HEK293 (cell line): ENCODE measurements at regions not wholly inside any gene's neighbourhood (a gene's known extent, or its start where the extent isn't known, plus 50 kb on each side); places are given as distances from the start of the nearest gene placed in this dataset.

Experiments
- CTCF ChIA-PET: fragments of 350-600 bp; formaldehyde crosslinking; extraction: SDS; loops from one replicate; lab custom pipeline; 2021; ENCODE audit warnings: antibody characterized with exemption; lab: Yijun Ruan, JAX
- POLR2A ChIA-PET: fragments of 300-600 bp; formaldehyde crosslinking; extraction: SDS; loops from one replicate; lab custom pipeline; 2020; ENCODE audit warnings: antibody characterized with exemption, inconsistent platforms; lab: Yijun Ruan, JAX
- H3K27ac ChIP-seq: fragments of 200-500 bp; sonication (Bioruptor generic); 2 replicates; pipeline ENCODE4 v1.5.1; 2014; ENCODE audit warnings: low read depth, low read length, control low read depth, inconsistent platforms; ENCODE audit errors: extremely low read depth
- H3K36me3 ChIP-seq, 2 experiments: fragments of 200-500 bp in 1 of 2; sonication (Bioruptor generic) in 1 of 2; 1 replicate in 1 of 2; 2 replicates in 1 of 2; pipeline ENCODE4 v1.5.1; 2014 to 2017; ENCODE audit warnings: inconsistent platforms in 2 of 2, low read length in 2 of 2; ENCODE audit not compliant: control insufficient read depth in 2 of 2, insufficient read depth in 1 of 2
- H3K4me1 ChIP-seq: fragments of 200-500 bp; sonication (Bioruptor generic); 2 replicates; pipeline ENCODE4 v1.5.1; 2014; ENCODE audit warnings: mild to moderate bottlenecking, low read length, inconsistent platforms; ENCODE audit not compliant: control insufficient read depth, insufficient read depth
- H3K4me3 ChIP-seq: 2 replicates; pipeline ENCODE4 v1.5.1; 2011; ENCODE audit warnings: low read depth, mild to moderate bottlenecking, control low read depth, low read length, moderate library complexity
- H3K9me3 ChIP-seq: fragments of 200-500 bp; sonication (Bioruptor generic); 2 replicates; pipeline ENCODE4 v1.5.1; 2014; ENCODE audit warnings: low read depth, low read length, inconsistent platforms; ENCODE audit not compliant: control insufficient read depth, insufficient read depth
- GLI2 ChIP-seq: fragments of 450-650 bp; formaldehyde crosslinking; IDR thresholded peaks from 2 replicates; pipeline ENCODE4; 2017; ENCODE audit warnings: missing biosample characterization, missing genetic modification characterization, low read depth, borderline replicate concordance
- HOXD13 ChIP-seq: sonication (generic); formaldehyde crosslinking; IDR thresholded peaks from 2 replicates; pipeline ENCODE4 v1.8.0; 2022; ENCODE audit warnings: missing genetic modification reagents, borderline replicate concordance
- MZF1 ChIP-seq: fragments of 450-650 bp; formaldehyde crosslinking; IDR thresholded peaks from 2 replicates; pipeline ENCODE4 v1.5.1; 2017; ENCODE audit warnings: missing biosample characterization, missing genetic modification characterization, borderline replicate concordance
- PRDM1 ChIP-seq: fragments of 450-650 bp; formaldehyde crosslinking; IDR thresholded peaks from 2 replicates; pipeline ENCODE4; 2016; ENCODE audit warnings: missing biosample characterization, missing genetic modification characterization
- SETDB1 ChIP-seq: IDR thresholded peaks from one replicate; pipeline ENCODE4 v1.6.1; 2017; ENCODE audit warnings: mild to moderate bottlenecking, low read length, moderate library complexity, mixed read lengths; ENCODE audit not compliant: insufficient read length
- SP7 ChIP-seq: fragments of 450-650 bp; formaldehyde crosslinking; IDR thresholded peaks from 2 replicates; pipeline ENCODE4 v1.5.1; 2016; ENCODE audit warnings: missing biosample characterization, missing genetic modification characterization
- YY1 ChIP-seq: fragments of 450-650 bp; formaldehyde crosslinking; IDR thresholded peaks from 2 replicates; pipeline ENCODE4 v1.5.1; 2018; ENCODE audit warnings: missing biosample characterization, missing genetic modification characterization
- ZBTB17 ChIP-seq: fragments of 450-650 bp; formaldehyde crosslinking; IDR thresholded peaks from 2 replicates; pipeline ENCODE4 v1.5.1; 2016; ENCODE audit warnings: missing biosample characterization, missing genetic modification characterization
- ZNF146 ChIP-seq: fragments of 450-650 bp; formaldehyde crosslinking; IDR thresholded peaks from 2 replicates; pipeline ENCODE4 v1.5.1; 2016; ENCODE audit warnings: missing biosample characterization, missing genetic modification characterization
- ZNF155 ChIP-seq: fragments of 450-650 bp; formaldehyde crosslinking; IDR thresholded peaks from 2 replicates; pipeline ENCODE4 v1.5.1; 2016; ENCODE audit warnings: missing biosample characterization, missing genetic modification characterization
- ZNF157 ChIP-seq: fragments of 450-650 bp; formaldehyde crosslinking; IDR thresholded peaks from 2 replicates; pipeline ENCODE4 v1.5.1; 2016; ENCODE audit warnings: missing biosample characterization, missing genetic modification characterization
- ZNF169 ChIP-seq: fragments of 450-650 bp; formaldehyde crosslinking; IDR thresholded peaks from 2 replicates; pipeline ENCODE4 v1.5.1; 2016; ENCODE audit warnings: missing biosample characterization, missing genetic modification characterization
- ZNF266 ChIP-seq: fragments of 450-650 bp; formaldehyde crosslinking; IDR thresholded peaks from 2 replicates; pipeline ENCODE4 v1.5.1; 2016; ENCODE audit warnings: missing biosample characterization, missing genetic modification characterization, low read depth
- ZNF404 ChIP-seq: fragments of 450-650 bp; formaldehyde crosslinking; IDR thresholded peaks from 2 replicates; pipeline ENCODE4 v1.5.1; 2017; ENCODE audit warnings: missing biosample characterization, missing genetic modification characterization
- ZNF416 ChIP-seq: fragments of 450-650 bp; formaldehyde crosslinking; IDR thresholded peaks from 2 replicates; pipeline ENCODE4 v1.5.1; 2016; ENCODE audit warnings: missing biosample characterization, missing genetic modification characterization
- ZNF544 ChIP-seq: fragments of 450-650 bp; formaldehyde crosslinking; IDR thresholded peaks from 2 replicates; pipeline ENCODE4 v1.5.0; 2017; ENCODE audit warnings: missing biosample characterization, missing genetic modification characterization
- ZNF555 ChIP-seq: fragments of 450-650 bp; formaldehyde crosslinking; conservative IDR thresholded peaks from 2 replicates; pipeline ENCODE4 v1.5.1; 2017; ENCODE audit warnings: missing biosample characterization, mild to moderate bottlenecking, missing genetic modification characterization, inconsistent platforms
- ZNF677 ChIP-seq: fragments of 450-650 bp; IDR thresholded peaks from 2 replicates; pipeline ENCODE4 v1.5.0; 2018; ENCODE audit warnings: missing biosample characterization, mild to moderate bottlenecking, missing genetic modification characterization, moderate library complexity
- ZNF792 ChIP-seq: fragments of 450-650 bp; formaldehyde crosslinking; IDR thresholded peaks from 2 replicates; pipeline ENCODE4 v1.5.1; 2016; ENCODE audit warnings: missing biosample characterization, missing genetic modification characterization
- ZNF830 ChIP-seq: fragments of 450-650 bp; IDR thresholded peaks from 2 replicates; pipeline ENCODE4 v1.5.0; 2018; ENCODE audit warnings: missing biosample characterization, missing genetic modification characterization, low read depth, mild to moderate bottlenecking, moderate library complexity
- TF ChIP-seq, protein P1 (sequence below): fragments of 450-650 bp; formaldehyde crosslinking; IDR thresholded peaks from 2 replicates; pipeline ENCODE4 v1.5.1; 2016; ENCODE audit warnings: missing biosample characterization, missing genetic modification characterization
- TF ChIP-seq, protein P2 (sequence below): fragments of 450-650 bp; IDR thresholded peaks from 2 replicates; pipeline ENCODE4 v1.5.1; 2018; ENCODE audit warnings: missing biosample characterization, missing genetic modification characterization
- TF ChIP-seq, protein P3 (sequence below): fragments of 450-650 bp; formaldehyde crosslinking; IDR thresholded peaks from 2 replicates; pipeline ENCODE4 v1.5.1; 2016; ENCODE audit warnings: missing biosample characterization, missing genetic modification characterization

DNA sequence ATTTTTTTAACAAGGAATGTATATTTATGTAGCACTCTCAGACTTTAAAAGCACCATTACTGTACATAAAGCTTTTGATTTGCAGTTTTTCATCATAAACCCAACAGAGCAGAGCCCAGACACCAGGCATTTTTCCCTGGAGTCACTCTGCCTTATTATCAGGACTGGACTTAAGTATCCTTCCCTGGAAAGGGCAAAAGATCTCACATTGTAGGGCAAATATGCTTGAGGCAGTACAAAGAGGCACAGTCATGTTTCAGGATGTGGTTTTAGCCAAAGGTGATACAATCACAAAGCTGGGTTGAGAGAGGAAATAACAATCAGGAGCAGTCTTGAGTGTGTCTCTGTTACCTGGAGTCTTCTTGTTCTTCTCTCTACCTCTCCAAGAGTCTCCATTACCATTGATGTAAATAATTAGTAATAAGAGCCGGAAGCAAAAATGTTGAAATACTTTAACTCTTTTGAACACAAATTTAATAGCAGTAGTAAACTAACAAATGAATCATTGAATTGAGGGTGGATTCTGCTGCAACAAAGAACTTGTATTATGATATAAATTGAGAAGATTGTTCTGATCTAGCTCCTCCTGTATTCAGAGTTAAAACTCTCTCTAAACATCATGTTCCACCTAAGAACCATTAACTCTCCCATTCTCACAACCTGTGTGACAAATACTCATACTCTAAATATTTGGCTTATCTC lies 160.5 kb downstream of the LTN1 start:
- TF ChIP-seq ZNF416 (tag by site-specific recombination) (no peak), SETDB1 (no peak), MZF1 (tag by site-specific recombination) (no peak)
- TF ChIP-seq, protein P1, sequence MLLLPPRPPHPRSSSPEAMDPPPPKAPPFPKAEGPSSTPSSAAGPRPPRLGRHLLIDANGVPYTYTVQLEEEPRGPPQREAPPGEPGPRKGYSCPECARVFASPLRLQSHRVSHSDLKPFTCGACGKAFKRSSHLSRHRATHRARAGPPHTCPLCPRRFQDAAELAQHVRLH (tag by site-specific recombination): no peak
- TF ChIP-seq, protein P2, sequence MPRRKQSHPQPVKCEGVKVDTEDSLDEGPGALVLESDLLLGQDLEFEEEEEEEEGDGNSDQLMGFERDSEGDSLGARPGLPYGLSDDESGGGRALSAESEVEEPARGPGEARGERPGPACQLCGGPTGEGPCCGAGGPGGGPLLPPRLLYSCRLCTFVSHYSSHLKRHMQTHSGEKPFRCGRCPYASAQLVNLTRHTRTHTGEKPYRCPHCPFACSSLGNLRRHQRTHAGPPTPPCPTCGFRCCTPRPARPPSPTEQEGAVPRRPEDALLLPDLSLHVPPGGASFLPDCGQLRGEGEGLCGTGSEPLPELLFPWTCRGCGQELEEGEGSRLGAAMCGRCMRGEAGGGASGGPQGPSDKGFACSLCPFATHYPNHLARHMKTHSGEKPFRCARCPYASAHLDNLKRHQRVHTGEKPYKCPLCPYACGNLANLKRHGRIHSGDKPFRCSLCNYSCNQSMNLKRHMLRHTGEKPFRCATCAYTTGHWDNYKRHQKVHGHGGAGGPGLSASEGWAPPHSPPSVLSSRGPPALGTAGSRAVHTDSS: no peak
- TF ChIP-seq, all 188 proteins: peak for 0
- ChIA-PET CTCF (no interaction called here), POLR2A (no interaction called here)
- H3K36me3 ChIP-seq: no peaks in the 10 kb centered on the region
- no peaks in the 10 kb centered on the region for H3K4me1 ChIP-seq
- no peaks in the 10 kb centered on the region for H3K9me3 ChIP-seq
- H3K27ac ChIP-seq: no peak overlapping the region
- H3K4me3 ChIP-seq: no peak overlapping the region

DNA sequence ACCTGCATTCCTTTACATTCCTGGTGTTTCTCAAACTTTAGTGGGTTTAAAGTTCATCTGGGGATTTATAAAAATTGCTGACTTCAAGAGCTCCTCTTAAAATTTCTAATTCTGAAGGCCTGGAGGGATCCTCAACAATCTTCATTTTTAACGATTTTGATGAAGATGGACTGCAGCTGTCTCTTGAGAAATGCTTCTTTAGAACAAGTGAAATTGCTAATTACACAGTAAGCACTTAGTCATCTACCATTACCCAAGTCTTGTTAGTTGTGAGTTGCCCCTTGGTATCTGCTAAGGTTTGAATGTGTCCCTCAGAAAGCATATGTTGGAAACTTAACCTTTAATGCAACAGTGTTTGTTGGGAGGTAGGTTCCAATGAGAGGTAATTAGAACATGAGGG lies 163.7 kb downstream of the LTN1 start:
- TF ChIP-seq ZNF404 (tag by site-specific recombination): no peak
- TF ChIP-seq HOXD13 (CRISPR knock-in tag): no peak
- TF ChIP-seq ZNF544 (tag by site-specific recombination): no peak
- TF ChIP-seq ZNF157 (tag by site-specific recombination): no peak
- TF ChIP-seq ZNF416 (tag by site-specific recombination): no peak
- TF ChIP-seq ZNF155 (tag by site-specific recombination): no peak
- no peak for TF ChIP-seq ZNF146 (tag by site-specific recombination)
- TF ChIP-seq, all 188 proteins: peak for 0
- CTCF ChIA-PET: interaction anchor here (0.7 kb wide), 1 partner anchor 51 kb away, joined by 3 read pairs; no protein-coding TSS in a partner anchor
- POLR2A ChIA-PET: no interaction called here
- no peaks in the 10 kb centered on the region for H3K9me3 ChIP-seq
- no peak overlapping the region for H3K27ac ChIP-seq
- no peaks in the 10 kb centered on the region for H3K36me3 ChIP-seq
- no peak overlapping the region for H3K4me3 ChIP-seq
- no peaks in the 10 kb centered on the region for H3K4me1 ChIP-seq

DNA sequence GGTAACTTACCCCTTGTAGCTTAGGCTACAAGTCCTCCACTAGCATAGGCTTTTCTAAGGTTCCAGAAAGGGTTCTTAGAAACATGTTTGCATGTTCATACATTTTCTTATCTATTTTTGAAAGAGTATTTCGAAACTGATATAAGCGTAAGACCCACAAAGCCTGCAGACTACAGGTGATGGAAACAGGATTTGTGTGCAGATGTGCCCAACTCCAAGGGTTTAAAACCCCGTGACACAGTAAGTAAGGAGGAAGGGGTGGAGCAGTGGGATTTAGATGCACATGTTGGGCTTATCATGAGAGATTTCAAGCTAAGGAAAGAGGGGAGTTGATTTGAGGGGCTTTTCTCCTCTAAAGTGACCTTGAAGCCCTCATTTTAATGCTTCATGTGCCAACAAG lies 164.7 kb downstream of the LTN1 start:
- no peak overlapping the region for H3K4me3 ChIP-seq
- H3K27ac ChIP-seq: no peak overlapping the region
- no peak for TF ChIP-seq ZNF792 (tag by site-specific recombination)
- no peak for TF ChIP-seq ZNF169 (tag by site-specific recombination)
- TF ChIP-seq ZNF677: no peak
- TF ChIP-seq GLI2 (tag by site-specific recombination): no peak
- TF ChIP-seq ZNF830 (tag by site-specific recombination): no peak
- H3K4me1 ChIP-seq: no peaks in the 10 kb centered on the region
- CTCF ChIA-PET: no interaction called here
- no peaks in the 10 kb centered on the region for H3K9me3 ChIP-seq
- no peaks in the 10 kb centered on the region for H3K36me3 ChIP-seq
- POLR2A ChIA-PET: no interaction called here

DNA sequence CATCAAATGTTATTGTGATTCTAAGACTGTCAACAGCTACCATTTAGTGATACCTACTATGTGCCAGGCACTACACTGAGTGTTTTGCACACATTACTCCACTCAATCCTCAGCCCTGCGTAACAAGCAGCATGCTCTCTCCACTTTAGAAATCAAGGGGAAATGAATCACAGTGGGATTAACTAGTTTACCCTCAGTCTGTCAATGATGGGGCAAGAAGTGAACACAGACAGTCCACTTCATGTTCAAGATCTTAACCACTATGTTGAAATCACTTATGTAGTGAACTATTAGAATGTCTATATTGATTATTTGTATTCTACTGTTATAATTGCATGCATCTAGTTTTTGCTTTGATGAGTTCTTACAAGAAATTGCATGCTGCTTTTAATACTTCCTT lies 165.3 kb downstream of the LTN1 start:
- H3K27ac ChIP-seq: no peak overlapping the region
- no peaks in the 10 kb centered on the region for H3K9me3 ChIP-seq
- ChIA-PET POLR2A (no interaction called here), CTCF (no interaction called here)
- no peak overlapping the region for H3K4me3 ChIP-seq
- H3K36me3 ChIP-seq: no peaks in the 10 kb centered on the region
- no peaks in the 10 kb centered on the region for H3K4me1 ChIP-seq
- TF ChIP-seq ZNF555 (tag by site-specific recombination): no peak
- no peak for TF ChIP-seq PRDM1 (tag by site-specific recombination)
- no peak for TF ChIP-seq ZNF155 (tag by site-specific recombination)
- TF ChIP-seq, protein P3, sequence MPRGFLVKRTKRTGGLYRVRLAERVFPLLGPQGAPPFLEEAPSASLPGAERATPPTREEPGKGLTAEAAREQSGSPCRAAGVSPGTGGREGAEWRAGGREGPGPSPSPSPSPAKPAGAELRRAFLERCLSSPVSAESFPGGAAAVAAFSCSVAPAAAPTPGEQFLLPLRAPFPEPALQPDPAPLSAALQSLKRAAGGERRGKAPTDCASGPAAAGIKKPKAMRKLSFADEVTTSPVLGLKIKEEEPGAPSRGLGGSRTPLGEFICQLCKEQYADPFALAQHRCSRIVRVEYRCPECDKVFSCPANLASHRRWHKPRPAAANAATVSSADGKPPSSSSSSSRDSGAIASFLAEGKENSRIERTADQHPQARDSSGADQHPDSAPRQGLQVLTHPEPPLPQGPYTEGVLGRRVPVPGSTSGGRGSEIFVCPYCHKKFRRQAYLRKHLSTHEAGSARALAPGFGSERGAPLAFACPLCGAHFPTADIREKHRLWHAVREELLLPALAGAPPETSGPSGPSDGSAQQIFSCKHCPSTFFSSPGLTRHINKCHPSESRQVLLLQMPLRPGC (tag by site-specific recombination): no peak
- TF ChIP-seq ZBTB17 (tag by site-specific recombination): no peak
- TF ChIP-seq SP7 (tag by site-specific recombination): no peak
- TF ChIP-seq YY1 (tag by site-specific recombination): no peak
- no peak for TF ChIP-seq ZNF266 (tag by site-specific recombination)
